ENCODE measurements at regions not wholly inside any gene's neighbourhood (a gene's known extent, or its start where the extent isn't known, plus 50 kb on each side); places are given as distances from the start of the nearest gene placed in this dataset.

- TF ChIP-seq ZBTB7A (IDR thresholded peaks at IDR 0.05; ENCODE audit: low read depth), result no peak
- no peak for TF ChIP-seq TAF1 (IDR thresholded peaks at IDR 0.05; ENCODE audit: low read depth)
- no peak for TF ChIP-seq FOXM1 (IDR thresholded peaks at IDR 0.05; ENCODE audit: borderline replicate concordance, low read depth)
- no peak for TF ChIP-seq EP300 (IDR thresholded peaks at IDR 0.05; ENCODE audit: borderline replicate concordance)
- TF ChIP-seq USF1 (IDR thresholded peaks at IDR 0.05), result no peak
- TF ChIP-seq TEAD4 (IDR thresholded peaks at IDR 0.05), result no peak
- no peak for TF ChIP-seq CREB1 (IDR thresholded peaks at IDR 0.05; ENCODE audit: low read depth)
- no peak for TF ChIP-seq RAD21 (IDR thresholded peaks at IDR 0.05; ENCODE audit: low read depth)
- TF ChIP-seq CEBPB (IDR thresholded peaks at IDR 0.05), result no peak
- no peak for TF ChIP-seq EGR1 (IDR thresholded peaks at IDR 0.05)
- no peak for TF ChIP-seq MAX (IDR thresholded peaks at IDR 0.05)
- TF ChIP-seq TCF12 (IDR thresholded peaks at IDR 0.05; ENCODE audit: low read depth), result no peak
- no peak for TF ChIP-seq YY1 (IDR thresholded peaks at IDR 0.05; ENCODE audit: low read depth)
- TF ChIP-seq REST (IDR thresholded peaks at IDR 0.05; ENCODE audit: low read depth), result no peak
- TF ChIP-seq NFIC (IDR thresholded peaks at IDR 0.05), result no peak
Measured at GRCh38 chr4:31021008-31021407, 300.8 kb downstream of the PCDH7 start.

DNA sequence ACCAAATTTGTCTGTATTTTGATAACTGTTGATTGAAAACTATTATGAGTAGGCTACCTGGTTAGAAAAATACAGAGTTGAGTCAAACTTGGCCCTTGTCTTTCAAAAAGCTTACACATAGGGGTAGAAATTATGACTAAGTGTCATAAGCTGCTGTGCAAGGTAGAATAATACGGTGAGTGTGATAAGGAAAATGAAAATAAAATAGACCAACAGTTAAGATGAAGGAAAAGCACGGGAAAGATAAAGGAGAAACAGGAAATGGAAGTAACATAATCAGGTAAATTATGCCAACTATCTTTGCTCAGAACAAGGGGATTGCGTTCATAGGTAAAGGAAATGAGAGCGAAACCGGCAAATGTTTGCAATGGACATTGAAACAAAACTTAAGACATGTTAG, 302.5 kb downstream of the PCDH7 start:
- TF ChIP-seq RAD21 (IDR thresholded peaks at IDR 0.05; ENCODE audit: low read depth), result no peak
- no peak for TF ChIP-seq CEBPB (IDR thresholded peaks at IDR 0.05)
- TF ChIP-seq ZBTB7A (IDR thresholded peaks at IDR 0.05; ENCODE audit: low read depth), result no peak
- TF ChIP-seq TAF1 (IDR thresholded peaks at IDR 0.05; ENCODE audit: low read depth), result no peak
- TF ChIP-seq REST (IDR thresholded peaks at IDR 0.05; ENCODE audit: low read depth), result no peak
- TF ChIP-seq USF1 (IDR thresholded peaks at IDR 0.05), result no peak
- TF ChIP-seq EGR1 (IDR thresholded peaks at IDR 0.05), result no peak
- no peak for TF ChIP-seq YY1 (IDR thresholded peaks at IDR 0.05; ENCODE audit: low read depth)
- no peak for TF ChIP-seq TEAD4 (IDR thresholded peaks at IDR 0.05)
- TF ChIP-seq NFIC (IDR thresholded peaks at IDR 0.05), result no peak
- TF ChIP-seq EP300 (IDR thresholded peaks at IDR 0.05; ENCODE audit: borderline replicate concordance), result no peak
- no peak for TF ChIP-seq CREB1 (IDR thresholded peaks at IDR 0.05; ENCODE audit: low read depth)
- TF ChIP-seq FOXM1 (IDR thresholded peaks at IDR 0.05; ENCODE audit: borderline replicate concordance, low read depth), result no peak
- TF ChIP-seq TCF12 (IDR thresholded peaks at IDR 0.05; ENCODE audit: low read depth), result no peak

DNA sequence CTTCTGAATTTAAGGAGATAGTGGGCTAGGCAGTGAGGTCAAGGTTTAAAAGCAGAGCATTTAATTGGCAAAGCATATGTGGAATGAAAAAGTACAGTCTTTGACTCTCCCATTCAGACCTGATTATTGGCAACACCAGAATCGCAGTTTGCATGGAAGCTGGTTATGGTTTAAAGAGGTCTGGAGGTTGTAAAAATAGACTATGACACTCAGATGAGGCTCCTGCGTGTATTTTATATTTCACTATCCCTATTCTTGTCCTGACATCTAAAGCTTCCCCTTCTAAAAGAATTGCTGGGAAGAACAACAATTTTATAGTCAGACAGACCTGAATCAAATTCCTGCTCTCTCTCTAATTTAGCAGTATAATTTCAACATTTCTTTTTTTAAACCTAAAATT, 302.9 kb downstream of the PCDH7 start:
- no peak for TF ChIP-seq TAF1 (IDR thresholded peaks at IDR 0.05; ENCODE audit: low read depth)
- no peak for TF ChIP-seq FOXM1 (IDR thresholded peaks at IDR 0.05; ENCODE audit: borderline replicate concordance, low read depth)
- no peak for TF ChIP-seq CEBPB (IDR thresholded peaks at IDR 0.05)

GRCh38 chr4:31023742-31024141, 303.6 kb downstream of the PCDH7 start:
- TF ChIP-seq FOXM1 (IDR thresholded peaks at IDR 0.05; ENCODE audit: borderline replicate concordance, low read depth) (no peak), CREB1 (IDR thresholded peaks at IDR 0.05; ENCODE audit: low read depth) (no peak), TCF12 (IDR thresholded peaks at IDR 0.05; ENCODE audit: low read depth) (no peak), NFIC (IDR thresholded peaks at IDR 0.05) (no peak), CEBPB (IDR thresholded peaks at IDR 0.05) (no peak), TAF1 (IDR thresholded peaks at IDR 0.05; ENCODE audit: low read depth) (no peak), YY1 (IDR thresholded peaks at IDR 0.05; ENCODE audit: low read depth) (no peak), EP300 (IDR thresholded peaks at IDR 0.05; ENCODE audit: borderline replicate concordance) (no peak), EGR1 (IDR thresholded peaks at IDR 0.05) (no peak), TEAD4 (IDR thresholded peaks at IDR 0.05) (no peak), MAX (IDR thresholded peaks at IDR 0.05) (no peak), ZBTB7A (IDR thresholded peaks at IDR 0.05; ENCODE audit: low read depth) (no peak), USF1 (IDR thresholded peaks at IDR 0.05) (no peak), REST (IDR thresholded peaks at IDR 0.05; ENCODE audit: low read depth) (no peak), RAD21 (IDR thresholded peaks at IDR 0.05; ENCODE audit: low read depth) (no peak)
